Right lobe of liver (tissue), 6 donors: ENCODE measurements at regions not wholly inside any gene's neighbourhood (a gene's known extent, or its start where the extent isn't known, plus 50 kb on each side); places are given as distances from the start of the nearest gene placed in this dataset.

Experiments
- ATAC-seq, 4 donors: fragments of 200-7000 bp; cut with Tn5 transposase; one replicate each; pipeline ENCODE4 v1.9.1; 2020; ENCODE audit warnings: mild to moderate bottlenecking in 4 of 4, moderate library complexity in 4 of 4
- DNase-seq, 3 donors: peaks; one replicate each; pipeline ENCODE4 v3.0.0-alpha.2; 2020
- H3K27ac ChIP-seq, 3 donors: fragments of 200-600 bp; one replicate each; pipeline ENCODE4 v1.8.0; 2022
- H3K27me3 ChIP-seq, 2 donors: fragments of 200-600 bp; one replicate each; pipeline ENCODE4 v1.8.0; 2022
- H3K36me3 ChIP-seq, 4 donors: fragments of 200-600 bp; sonication (generic) in 1 of 4; one replicate each; pipeline versions ENCODE4 v1.5.1 to v1.8.0; 2017 to 2022; ENCODE audit warnings: control low read depth in 1 of 4
- H3K4me1 ChIP-seq, 4 donors: fragments of 200-600 bp; sonication (generic) in 1 of 4; one replicate each; pipeline versions ENCODE4 v1.5.1 to v1.8.0; 2017 to 2022; ENCODE audit warnings: control low read depth in 1 of 4
- H3K4me3 ChIP-seq, 3 donors: fragments of 200-600 bp; one replicate each; pipeline ENCODE4 v1.8.0; 2022
- H3K9me3 ChIP-seq, 4 donors: fragments of 200-600 bp; sonication (generic) in 1 of 4; one replicate each; pipeline versions ENCODE4 v1.5.1 to v1.8.0; 2017 to 2022; ENCODE audit warnings: control low read depth in 1 of 4
- CTCF ChIP-seq, 4 donors: fragments of 200-600 bp in 3 of 4; fragments of 450-650 bp in 1 of 4; IDR thresholded peaks; one replicate each; pipeline versions ENCODE4 v1.5.1 to v1.8.0; 2016 to 2022; ENCODE audit warnings: antibody characterized with exemption in 4 of 4, mild to moderate bottlenecking in 2 of 4
- POLR2A ChIP-seq: fragments of 450-650 bp; IDR thresholded peaks from one replicate; pipeline ENCODE4 v1.6.1; 2017; ENCODE audit warnings: antibody characterized with exemption, mild to moderate bottlenecking
- WGBS: methylation state at CpG from one replicate; pipeline ENCODE4 v1.1.6; 2018; ENCODE audit warnings: low coverage, low lambda C conversion rate; ENCODE audit not compliant: insufficient coverage; ENCODE audit errors: missing lambda C conversion rate; 5-methylcytosine and 5-hydroxymethylcytosine counted together
- intact Hi-C, 2 donors: fragments of 100-400 bp; cut with DNase I; formaldehyde crosslinking; loops; one replicate each; pipeline versions ENCODE4 v1.11.2 to v1.14.1; 2022
- donor health status: DM: no; HTN: yes; CAD: no.
- donor health status: DM: no; HTN: no; CAD: no.
- donor health status: DM: no; HTN: no; CAD: no.
- donor health status: DM: no; HTN: yes; CAD: no.
- donor health status: DM: no; HTN: yes; CAD: no.

- TF ChIP-seq CTCF (IDR thresholded peaks at IDR 0.05), result no peak
- no peak for TF ChIP-seq POLR2A
- intact Hi-C loops, result no loop called here
- Histone ChIP-seq H3K4me1 (no peaks in the 10 kb centered on the region), H3K27me3 (no peaks in the 10 kb centered on the region), H3K36me3 (no peaks in the 10 kb centered on the region), H3K4me3 (no peak overlapping the region), H3K27ac (no peak overlapping the region), H3K9me3 (no peaks in the 10 kb centered on the region)
- DNase-seq (no peak), ATAC-seq (no peak)
Measured at GRCh38 chr4:156173486-156173885, 219.8 kb upstream of the CTSO start.

GRCh38 chr4:156169861-156170260, 216.2 kb upstream of the CTSO start:
- no peaks in the 10 kb centered on the region for H3K4me1 ChIP-seq
- WGBS, result 70% methylated on average over 2 of the region's 2 CpGs
- H3K27ac ChIP-seq, result no peak overlapping the region
- no peaks in the 10 kb centered on the region for H3K9me3 ChIP-seq
- DNase-seq, result no peak
- intact Hi-C loops, result no loop called here
- no peaks in the 10 kb centered on the region for H3K36me3 ChIP-seq
- TF ChIP-seq CTCF (IDR thresholded peaks at IDR 0.05) (no peak), POLR2A (no peak)
- no peak for ATAC-seq
- H3K27me3 ChIP-seq, result no peaks in the 10 kb centered on the region
- no peak overlapping the region for H3K4me3 ChIP-seq

GRCh38 chr4:156169011-156169410, 215.3 kb upstream of the CTSO start:
- TF ChIP-seq POLR2A, result no peak
- peak in 2 of 4 donors; percentile 39 to 50 for TF ChIP-seq CTCF (IDR thresholded peaks at IDR 0.05)
- intact Hi-C loops, result no loop called here
- DNase-seq (no peak), ATAC-seq (peak in 3 of 4 donors; percentile 62 to 93 (median 78))
- H3K9me3 ChIP-seq, result no peaks in the 10 kb centered on the region
- H3K36me3 ChIP-seq, result no peaks in the 10 kb centered on the region
- no peak overlapping the region for H3K27ac ChIP-seq
- H3K4me3 ChIP-seq, result no peak overlapping the region
- 59% methylated on average over 3 of the region's 3 CpGs for WGBS
- no peaks in the 10 kb centered on the region for H3K27me3 ChIP-seq
- H3K4me1 ChIP-seq, result no peaks in the 10 kb centered on the region

- H3K4me1 ChIP-seq, result no peaks in the 10 kb centered on the region
- no peak overlapping the region for H3K27ac ChIP-seq
- H3K27me3 ChIP-seq, result no peaks in the 10 kb centered on the region
- ATAC-seq, result no peak
- DNase-seq, result no peak
- 14% methylated on average over 1 of the region's 1 CpG for WGBS
- intact Hi-C loops, result no loop called here
- no peak overlapping the region for H3K4me3 ChIP-seq
- no peaks in the 10 kb centered on the region for H3K36me3 ChIP-seq
- no peak for TF ChIP-seq POLR2A
- TF ChIP-seq CTCF (IDR thresholded peaks at IDR 0.05), result no peak
- no peaks in the 10 kb centered on the region for H3K9me3 ChIP-seq
Measured at GRCh38 chr4:156168288-156168687, 214.6 kb upstream of the CTSO start.

GRCh38 chr4:156158747-156159146, 205.1 kb upstream of the CTSO start:
- no peaks in the 10 kb centered on the region for H3K9me3 ChIP-seq
- intact Hi-C loops, result no loop called here
- DNase-seq (no peak), ATAC-seq (no peak)
- H3K4me3 ChIP-seq, result no peak overlapping the region
- no peaks in the 10 kb centered on the region for H3K36me3 ChIP-seq
- no peaks in the 10 kb centered on the region for H3K27me3 ChIP-seq
- TF ChIP-seq CTCF (IDR thresholded peaks at IDR 0.05) (no peak), POLR2A (no peak)
- no peak overlapping the region for H3K27ac ChIP-seq
- no peaks in the 10 kb centered on the region for H3K4me1 ChIP-seq
